ENCODE measurements at regions not wholly inside any gene's neighbourhood (a gene's known extent, or its start where the extent isn't known, plus 50 kb on each side); places are given as distances from the start of the nearest gene placed in this dataset.

GRCh38 chr13:68359105-68359504, 1129.0 kb upstream of the PCDH9 start:
- TF ChIP-seq CTCF (optimal IDR thresholded peaks at IDR 0.05 in 1 of 3, IDR thresholded peaks at IDR 0.05 in 1 of 3, conservative IDR thresholded peaks at IDR 0.05 in 1 of 3; ENCODE audit: extremely low read depth in 1 of 3, insufficient read depth in 2 of 3, low read length in 3 of 3) = no peak
- no peak for TF ChIP-seq EZH2 (IDR thresholded peaks at IDR 0.05; ENCODE audit: low read length)

All from keratinocyte (primary cell).